ENCODE measurements at regions not wholly inside any gene's neighbourhood (a gene's known extent, or its start where the extent isn't known, plus 50 kb on each side); places are given as distances from the start of the nearest gene placed in this dataset.

GRCh38 chr3:22777834-22778233 is 425.3 kb upstream of the UBE2E2 start:
- no peak for TF ChIP-seq ZHX2 (IDR thresholded peaks at IDR 0.05; ENCODE audit: low read depth)
- TF ChIP-seq ZHX2 (CRISPR knock-in tag; IDR thresholded peaks at IDR 0.05; ENCODE audit: borderline replicate concordance): no peak
- TF ChIP-seq, protein P1, sequence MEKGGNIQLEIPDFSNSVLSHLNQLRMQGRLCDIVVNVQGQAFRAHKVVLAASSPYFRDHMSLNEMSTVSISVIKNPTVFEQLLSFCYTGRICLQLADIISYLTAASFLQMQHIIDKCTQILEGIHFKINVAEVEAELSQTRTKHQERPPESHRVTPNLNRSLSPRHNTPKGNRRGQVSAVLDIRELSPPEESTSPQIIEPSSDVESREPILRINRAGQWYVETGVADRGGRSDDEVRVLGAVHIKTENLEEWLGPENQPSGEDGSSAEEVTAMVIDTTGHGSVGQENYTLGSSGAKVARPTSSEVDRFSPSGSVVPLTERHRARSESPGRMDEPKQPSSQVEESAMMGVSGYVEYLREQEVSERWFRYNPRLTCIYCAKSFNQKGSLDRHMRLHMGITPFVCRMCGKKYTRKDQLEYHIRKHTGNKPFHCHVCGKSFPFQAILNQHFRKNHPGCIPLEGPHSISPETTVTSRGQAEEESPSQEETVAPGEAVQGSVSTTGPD (CRISPR knock-in tag; IDR thresholded peaks at IDR 0.05): no peak
- TF ChIP-seq ZNF672 (CRISPR knock-in tag; IDR thresholded peaks at IDR 0.05): no peak
- TF ChIP-seq ZNF138 (CRISPR knock-in tag; IDR thresholded peaks at IDR 0.05; ENCODE audit: low read depth): no peak

All from HepG2 (cell line).